RPMI7951 (cell line): ENCODE measurements at regions not wholly inside any gene's neighbourhood (a gene's known extent, or its start where the extent isn't known, plus 50 kb on each side); places are given as distances from the start of the nearest gene placed in this dataset.
A peak's percentile ranks its signal among the peaks of the same experiment; 100 is the strongest.

Source experiments
- DNase-seq: peaks from one replicate; pipeline ENCODE4 v3.0.0-alpha.2; 2012; ENCODE audit warnings: low read depth

- DNase-seq = no peak
Observed at GRCh38 chr5:109945097-109945678, 255.5 kb downstream of the MAN2A1 start.

- no peak for DNase-seq
Observed at GRCh38 chr5:109945723-109946480, 256.2 kb downstream of the MAN2A1 start.

- DNase-seq = no peak
Observed at GRCh38 chr5:109946610-109947009, 256.9 kb downstream of the MAN2A1 start.

DNA sequence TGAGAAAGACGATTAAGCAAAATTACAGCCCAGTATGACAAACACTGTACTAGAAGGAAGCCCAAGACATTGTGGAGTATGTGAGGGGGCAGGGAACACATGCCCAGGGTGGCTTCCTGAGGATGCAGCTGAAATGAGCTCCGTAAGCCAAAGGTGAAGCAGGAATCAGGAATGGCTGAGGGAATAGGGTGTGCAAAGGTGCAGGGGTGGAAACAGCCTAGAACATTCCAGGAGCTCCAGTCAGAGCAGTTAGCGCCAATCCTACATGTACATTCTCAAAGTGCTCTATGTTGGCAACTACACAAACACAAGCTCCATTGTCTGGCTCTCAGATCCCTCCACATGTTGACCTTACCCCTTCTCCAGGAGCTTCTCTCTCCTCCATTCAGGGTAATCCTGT lies 257.9 kb downstream of the MAN2A1 start:
- DNase-seq = no peak

- DNase-seq = no peak
Observed at GRCh38 chr5:109950634-109951033, 260.9 kb downstream of the MAN2A1 start.

DNA sequence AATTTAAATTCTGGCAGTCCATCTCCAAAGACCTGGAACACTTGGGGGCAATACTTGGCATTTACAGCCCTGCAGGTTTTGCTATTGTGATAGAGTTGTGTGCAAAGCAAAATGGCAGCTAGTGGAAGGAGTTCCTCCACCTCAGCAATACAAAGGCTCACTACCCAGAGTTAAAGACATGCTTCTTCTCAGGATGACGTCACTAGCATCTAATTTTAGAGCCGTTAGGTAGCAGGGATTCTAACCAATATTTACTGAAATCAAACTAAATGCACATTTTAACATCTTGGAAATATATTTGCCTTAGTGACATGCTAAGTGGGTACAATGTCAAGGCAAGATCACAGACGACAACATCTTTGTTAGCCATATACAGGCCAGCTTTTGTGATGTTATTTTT lies 261.6 kb downstream of the MAN2A1 start:
- DNase-seq = no peak

DNA sequence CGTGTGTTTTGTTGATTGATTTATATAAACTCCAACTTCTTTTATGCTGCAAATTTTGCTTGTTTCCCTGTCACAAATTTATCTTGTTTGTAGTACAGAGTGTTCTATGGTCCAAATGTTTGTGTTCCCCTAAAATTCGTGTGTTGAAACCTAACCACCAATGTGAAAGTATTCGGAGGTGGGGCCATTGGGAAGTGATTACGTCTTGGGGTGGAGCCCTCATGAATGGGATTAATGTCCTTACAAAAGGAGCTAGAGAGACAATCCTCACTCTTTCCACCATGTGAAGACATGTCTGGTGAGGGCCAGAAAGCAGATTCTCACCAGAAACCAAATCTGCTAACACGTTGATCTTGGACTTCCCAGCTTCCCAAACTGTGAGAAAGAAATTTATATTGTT lies 262.0 kb downstream of the MAN2A1 start:
- DNase-seq = no peak

DNA sequence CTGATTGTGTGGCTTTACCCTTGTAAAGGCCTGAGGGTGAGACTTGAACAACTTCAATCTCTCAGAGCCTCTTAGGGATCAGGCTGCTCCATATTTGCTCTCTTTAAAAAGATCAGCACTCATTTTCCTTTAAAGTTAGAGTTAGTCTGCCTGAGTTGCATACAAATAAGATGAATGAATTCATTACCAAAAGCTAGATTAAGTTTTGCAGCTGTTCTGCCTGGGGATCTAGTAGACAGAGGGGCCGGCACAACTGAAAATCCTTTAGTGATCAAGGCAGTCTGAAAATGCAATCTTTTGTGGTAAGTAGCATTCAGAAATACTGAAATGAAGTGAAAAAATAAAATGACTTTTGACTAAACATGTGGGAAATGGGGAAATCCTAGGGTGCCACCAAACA lies 264.0 kb downstream of the MAN2A1 start:
- no peak for DNase-seq

DNA sequence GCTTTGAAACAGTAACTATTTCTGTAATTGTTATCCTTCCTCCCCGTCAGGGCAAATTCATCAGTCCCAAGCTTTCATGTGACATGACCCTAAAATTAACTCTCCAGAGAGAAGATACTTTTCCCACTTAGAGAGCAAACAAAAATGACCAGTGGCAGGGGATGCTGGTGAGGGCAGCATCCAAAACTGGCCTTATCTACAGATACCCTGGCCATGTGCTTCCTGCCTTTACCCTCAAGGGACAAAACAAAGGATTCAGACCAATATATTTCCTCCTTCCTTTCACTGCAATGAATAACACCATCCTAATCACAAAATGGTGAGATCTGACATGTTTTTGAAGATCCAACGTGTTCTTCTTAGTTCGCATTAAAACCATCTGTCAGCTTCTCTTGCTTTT lies 267.2 kb downstream of the MAN2A1 start:
- DNase-seq = no peak

DNA sequence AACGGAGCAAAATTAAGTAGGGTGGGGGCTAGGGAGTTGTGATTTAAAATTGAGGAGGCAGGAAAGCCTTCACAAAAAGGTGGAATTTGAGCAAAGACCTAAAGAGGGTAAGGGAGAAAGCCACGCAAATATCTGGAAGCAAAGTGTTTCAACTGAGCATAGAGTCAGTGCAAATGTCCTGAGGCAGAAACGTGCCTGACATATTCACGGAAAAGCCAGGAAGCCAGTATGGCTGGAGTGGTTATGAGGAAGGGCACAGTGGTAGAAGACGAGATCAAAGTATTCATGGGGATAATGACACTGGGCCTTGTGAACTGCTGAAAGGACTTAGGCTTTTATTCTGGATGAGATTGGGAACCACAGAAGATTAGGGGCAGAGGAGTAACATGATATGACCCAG lies 268.4 kb downstream of the MAN2A1 start:
- DNase-seq = no peak

DNA sequence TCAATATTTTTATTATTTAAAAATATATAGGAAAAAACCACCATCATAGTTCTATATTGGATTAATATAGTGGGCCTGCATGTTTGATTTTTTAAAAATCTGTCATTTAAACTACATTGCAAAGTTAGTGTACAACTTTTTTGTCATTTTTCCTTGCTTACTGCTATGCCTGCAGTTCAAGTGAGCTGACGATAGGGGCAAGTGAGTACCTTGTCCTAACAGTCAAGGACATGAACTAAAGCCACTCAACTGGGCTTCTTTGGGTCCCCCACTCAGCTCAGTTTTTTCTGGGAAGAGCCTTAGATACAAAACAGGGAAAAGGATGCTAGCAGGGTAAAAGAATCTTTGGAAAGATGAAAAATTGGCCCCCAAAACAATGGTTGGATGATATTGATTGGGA lies 269.9 kb downstream of the MAN2A1 start:
- no peak for DNase-seq

- DNase-seq = no peak
Observed at GRCh38 chr5:109961751-109962150, 272.0 kb downstream of the MAN2A1 start.

DNA sequence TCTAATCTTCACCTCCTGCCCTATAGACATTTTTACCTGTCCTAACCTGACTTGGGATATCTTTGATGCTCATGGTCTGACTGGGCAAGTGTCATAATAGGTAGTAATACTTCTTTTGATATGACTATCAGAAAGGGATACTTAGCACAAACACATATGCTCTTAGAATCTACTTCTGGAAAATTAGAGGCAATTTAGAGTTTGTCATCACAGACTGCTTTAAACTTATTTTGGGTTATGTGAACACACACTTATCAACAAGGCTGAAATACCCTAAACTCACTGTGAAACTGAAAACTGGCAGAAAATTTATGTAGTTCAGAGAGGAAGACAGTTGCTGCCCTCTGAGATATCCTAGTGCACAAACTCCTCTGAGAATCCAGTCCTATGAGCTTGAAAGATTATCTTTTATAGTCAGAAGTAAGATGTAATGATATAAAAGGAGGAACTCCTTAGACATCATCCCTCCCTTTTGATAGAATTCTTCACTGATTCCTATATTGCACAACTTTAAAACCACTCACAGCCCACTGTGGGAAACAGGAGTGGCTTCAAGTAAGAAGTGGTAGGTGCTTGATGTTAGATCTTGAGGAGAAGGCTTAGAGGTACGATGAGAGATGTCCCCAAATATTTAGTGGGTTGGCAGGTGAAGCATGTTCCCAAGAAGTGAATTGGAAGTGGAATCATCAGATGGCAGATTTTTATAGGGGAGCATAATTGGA lies 273.3 kb downstream of the MAN2A1 start:
- no peak for DNase-seq

- DNase-seq = peak; percentile 16
Observed at GRCh38 chr5:109964136-109964535, 274.4 kb downstream of the MAN2A1 start.

DNA sequence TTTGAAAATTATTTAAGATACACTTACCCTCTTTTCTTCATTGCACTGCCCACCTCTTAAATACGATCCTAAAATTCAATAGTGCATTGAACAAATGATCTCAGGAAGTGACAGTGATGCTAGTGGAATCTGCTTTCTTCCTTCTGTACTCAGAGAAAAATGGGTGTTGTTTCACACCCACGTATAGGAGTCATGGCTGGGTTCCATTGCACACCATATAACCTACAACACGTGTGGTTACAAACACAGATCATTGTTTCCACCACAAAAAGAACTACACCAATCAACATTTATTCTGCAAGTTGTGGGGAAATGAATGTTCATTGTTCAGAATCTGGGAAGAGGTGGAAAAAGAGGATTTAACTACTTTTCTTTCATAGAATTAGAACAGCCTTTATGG lies 275.9 kb downstream of the MAN2A1 start:
- no peak for DNase-seq

DNA sequence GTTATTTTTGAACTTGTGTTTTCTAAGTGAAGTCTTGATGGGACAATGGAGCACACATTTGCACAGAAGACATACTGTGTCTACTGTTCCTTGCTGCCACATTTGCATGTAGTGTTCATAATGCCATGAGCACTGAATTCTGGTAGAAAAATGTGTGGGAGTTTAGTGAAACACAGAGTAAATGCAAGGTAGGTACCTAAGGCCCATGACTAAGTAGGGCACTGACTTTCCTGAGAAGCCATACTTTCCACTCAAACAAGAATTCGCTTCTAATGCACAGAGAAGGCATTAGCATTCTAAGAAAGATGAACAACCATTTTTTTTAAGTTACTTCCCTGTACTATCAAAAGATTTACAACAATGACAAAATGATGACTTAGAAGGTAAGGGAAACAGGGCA lies 282.2 kb downstream of the MAN2A1 start:
- no peak for DNase-seq

DNA sequence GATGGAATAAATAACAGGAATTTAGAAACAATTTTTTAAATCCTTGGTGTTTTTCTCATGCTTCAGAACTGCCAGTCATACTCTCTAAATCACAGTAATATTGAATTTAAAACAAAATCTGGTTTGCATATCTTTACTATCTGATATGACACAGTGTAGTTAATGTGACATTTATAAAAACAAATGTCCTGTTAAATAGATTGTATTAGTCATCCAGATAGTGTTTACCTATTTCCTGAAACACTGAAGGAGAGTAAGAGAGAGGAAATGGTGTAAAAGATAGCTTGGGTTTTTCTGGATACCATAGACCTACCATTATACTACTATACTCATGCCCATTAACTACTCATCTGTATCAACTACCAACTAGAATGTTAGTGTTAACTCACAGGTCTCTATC lies 292.3 kb downstream of the MAN2A1 start:
- no peak for DNase-seq

DNA sequence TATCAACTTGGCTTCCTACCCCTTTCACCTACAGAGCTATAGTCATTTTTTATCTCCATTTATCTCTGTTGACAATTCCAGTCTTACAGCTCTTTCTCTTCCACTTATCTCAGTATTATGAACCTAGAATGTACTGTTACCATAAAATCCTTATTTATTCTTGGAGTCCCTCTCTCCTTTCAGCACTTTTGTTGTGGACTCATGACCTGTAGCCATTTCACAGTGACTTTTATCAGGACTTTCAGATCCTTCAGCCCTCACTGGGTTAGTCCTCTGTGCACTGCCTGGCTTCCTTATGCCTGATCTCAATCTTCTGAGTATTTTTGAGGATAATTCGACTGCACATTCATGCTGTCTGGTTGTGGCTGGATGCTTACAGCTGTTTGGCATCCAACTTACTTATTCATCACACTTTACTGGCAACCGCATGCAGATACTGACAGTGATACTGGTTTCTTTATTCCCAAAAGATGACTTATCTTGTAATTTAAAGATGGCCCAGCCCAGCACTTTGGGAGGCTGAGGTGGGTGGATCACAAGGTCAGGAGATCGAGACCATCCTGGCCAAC lies 293.3 kb downstream of the MAN2A1 start:
- DNase-seq = peak; percentile 8

GRCh38 chr5:109986726-109987125 lies 297.0 kb downstream of the MAN2A1 start:
- DNase-seq = no peak

DNA sequence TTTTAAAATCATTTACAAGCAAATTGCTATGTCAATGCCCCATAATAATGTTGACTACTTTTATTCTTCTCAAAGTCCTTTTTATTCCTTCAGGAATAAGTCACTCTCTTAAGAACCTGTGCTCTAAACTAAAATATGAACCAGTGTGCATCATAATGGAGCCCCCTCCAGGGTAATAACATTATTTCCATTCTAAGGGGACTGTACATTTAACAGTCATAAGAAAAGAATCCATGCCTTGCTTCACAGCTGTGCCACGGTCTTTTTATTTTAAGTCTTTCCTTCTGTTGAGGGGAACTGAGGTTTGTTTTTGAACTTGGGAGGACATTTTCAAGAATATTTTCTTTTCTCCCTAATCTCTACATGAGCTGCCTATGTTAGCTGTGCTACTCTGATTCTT lies 297.6 kb downstream of the MAN2A1 start:
- no peak for DNase-seq

GRCh38 chr5:109987970-109988369 lies 298.2 kb downstream of the MAN2A1 start:
- DNase-seq = no peak

DNA sequence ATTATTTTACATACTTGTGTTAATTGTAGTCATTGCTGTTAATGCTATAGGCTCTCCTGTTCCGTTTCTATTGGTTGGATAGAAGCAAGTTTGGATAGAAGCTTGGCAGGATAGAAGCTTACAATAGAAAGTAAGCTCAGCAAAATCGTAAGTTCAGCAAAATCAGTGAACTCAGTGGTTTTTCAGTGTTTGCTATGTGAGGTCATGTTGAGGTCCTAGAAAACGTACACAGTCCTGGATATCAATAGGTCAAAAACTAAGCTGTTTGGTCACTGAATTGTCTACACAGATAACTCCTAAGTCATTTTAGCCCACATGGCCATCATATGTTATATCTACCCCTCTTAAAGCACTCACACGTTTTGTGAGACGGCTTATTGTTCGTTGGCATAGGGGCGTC lies 299.4 kb downstream of the MAN2A1 start:
- DNase-seq = no peak
